ENCODE measurements at regions not wholly inside any gene's neighbourhood (a gene's known extent, or its start where the extent isn't known, plus 50 kb on each side); places are given as distances from the start of the nearest gene placed in this dataset.
"Not testable (repeated sequence)": the region's sequence is repeated elsewhere in the genome, so short reads cannot be mapped to it uniquely, and the experiment has no call there.

GRCh38 chrX:39418731-39419638 is 617.7 kb downstream of the MID1IP1 start:
- no peak for DNase-seq

- DNase-seq: no peak
These were observed 619.7 kb downstream of the MID1IP1 start for GRCh38 chrX:39421006-39421405.

GRCh38 chrX:39425124-39425806 is 624.0 kb downstream of the MID1IP1 start:
- DNase-seq: no peak

- DNase-seq: no peak
These were observed 624.8 kb downstream of the MID1IP1 start for GRCh38 chrX:39426101-39426500.

GRCh38 chrX:39427492-39427891 is 626.2 kb downstream of the MID1IP1 start:
- no peak for DNase-seq

GRCh38 chrX:39427906-39428305 is 626.6 kb downstream of the MID1IP1 start:
- DNase-seq: peak; percentile 66

GRCh38 chrX:39430551-39430950 is 629.3 kb downstream of the MID1IP1 start:
- DNase-seq: no peak

GRCh38 chrX:39431893-39432292 is 630.6 kb downstream of the MID1IP1 start:
- DNase-seq: no peak

- DNase-seq: not testable (repeated sequence)
These were observed 633.4 kb downstream of the MID1IP1 start for GRCh38 chrX:39434671-39435070.

- not testable (repeated sequence) for DNase-seq
These were observed 635.3 kb downstream of the MID1IP1 start for GRCh38 chrX:39436538-39436937.

GRCh38 chrX:39437670-39438441 is 636.6 kb downstream of the MID1IP1 start:
- no peak for DNase-seq

- DNase-seq: no peak
These were observed 637.6 kb downstream of the MID1IP1 start for GRCh38 chrX:39438603-39439602.

- peak in 1 of 2 experiments; percentile 31 for DNase-seq
These were observed 638.9 kb downstream of the MID1IP1 start for GRCh38 chrX:39439906-39440798.

GRCh38 chrX:39440799-39441284 is 639.6 kb downstream of the MID1IP1 start:
- DNase-seq: peak; percentile 34 to 48

- DNase-seq: no peak
These were observed 641.1 kb downstream of the MID1IP1 start for GRCh38 chrX:39442332-39442731.

GRCh38 chrX:39443240-39443639 is 642.0 kb downstream of the MID1IP1 start:
- DNase-seq: no peak

- DNase-seq: peak; percentile 75 to 76
These were observed 644.1 kb downstream of the MID1IP1 start for GRCh38 chrX:39445336-39445735.

GRCh38 chrX:39449352-39449751 is 648.1 kb downstream of the MID1IP1 start:
- no peak for DNase-seq

GRCh38 chrX:39450234-39450977 is 647.4 kb downstream of the BCOR start:
- no peak for DNase-seq

- no peak for DNase-seq
These were observed 646.7 kb downstream of the BCOR start for GRCh38 chrX:39451046-39451445.

Data from activated T-cell treated with anti-CD3 and anti-CD28 coated beads, Interleukin-2, amount 50 U/mL, for 48 hours (primary cell).